Middle frontal gyrus (tissue), 1 donor: ENCODE measurements at regions not wholly inside any gene's neighbourhood (a gene's known extent, or its start where the extent isn't known, plus 50 kb on each side); places are given as distances from the start of the nearest gene placed in this dataset.
"Not testable (repeated sequence)": the region's sequence is repeated elsewhere in the genome, so short reads cannot be mapped to it uniquely, and the experiment has no call there.

Experiments used
- DNase-seq: peaks from one replicate; pipeline ENCODE4 v3.0.0-alpha.2; 2015; ENCODE audit warnings: low spot score; ENCODE audit errors: extremely low spot score

DNA sequence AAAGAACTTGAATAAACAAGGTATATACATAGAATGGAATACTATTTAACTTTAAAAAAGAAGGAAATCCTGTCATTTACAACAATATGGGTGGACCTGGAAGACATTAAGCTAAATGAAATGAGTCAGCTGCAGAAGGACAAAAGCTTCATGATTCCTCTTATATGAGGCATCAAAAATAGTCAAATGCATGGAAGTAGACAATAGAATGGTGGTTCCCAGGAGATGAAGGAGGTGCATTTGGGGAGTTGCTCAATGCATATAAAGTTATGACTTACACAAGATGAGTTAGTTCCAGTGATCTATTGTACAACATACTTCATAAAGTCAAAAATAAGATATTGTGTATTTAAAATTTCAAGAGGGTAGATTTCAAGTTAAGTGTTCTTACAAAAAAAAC lies 426.1 kb upstream of the UBE2E3 start:
- DNase-seq = no peak

DNA sequence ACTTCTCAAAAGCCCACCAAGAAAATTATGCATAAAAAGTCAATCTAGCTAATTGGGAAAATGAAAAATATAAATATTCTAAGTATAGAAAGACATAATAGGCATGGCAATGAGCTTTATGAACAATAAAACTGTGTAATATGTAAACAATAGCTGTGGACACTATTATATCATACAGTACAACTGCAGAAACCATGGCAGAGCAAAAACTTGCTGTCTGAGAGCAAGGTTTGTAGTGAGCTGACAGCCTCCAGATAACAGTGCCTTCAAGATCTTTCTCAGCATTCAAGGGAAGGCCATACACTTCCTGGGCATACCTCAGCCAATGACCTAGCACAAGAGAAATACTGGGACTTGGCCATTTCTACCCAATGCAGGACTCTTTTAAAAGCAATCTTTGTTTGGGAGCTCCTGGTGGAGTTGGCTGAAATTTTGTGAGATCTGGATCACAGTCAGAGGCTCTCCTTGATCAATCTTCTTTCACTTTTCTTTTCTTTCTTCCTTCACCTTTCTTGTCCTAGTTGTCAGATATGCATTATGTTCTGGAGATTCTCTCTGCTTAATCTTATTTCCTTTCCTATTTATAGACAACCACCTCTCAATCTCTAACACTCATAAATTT lies 427.2 kb upstream of the UBE2E3 start:
- DNase-seq = no peak

DNA sequence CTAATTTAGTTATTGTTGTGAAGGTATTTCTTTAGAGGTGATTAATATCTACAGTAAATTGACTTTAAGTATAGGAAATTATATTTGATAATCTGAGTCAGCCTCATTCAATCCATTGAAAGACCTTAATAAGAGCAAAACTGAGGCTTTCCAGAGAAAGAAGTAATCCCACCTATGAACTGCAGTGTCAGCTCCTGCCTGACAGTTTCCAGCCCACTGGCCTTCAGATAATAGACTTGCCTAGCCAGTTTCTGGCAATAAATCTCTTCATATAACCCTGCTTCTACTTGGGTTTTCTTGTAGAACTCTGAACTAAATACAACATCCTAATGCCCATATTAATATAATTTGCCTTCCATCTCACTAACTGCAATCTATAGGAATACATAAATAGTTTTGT lies 437.9 kb upstream of the UBE2E3 start:
- no peak for DNase-seq

DNA sequence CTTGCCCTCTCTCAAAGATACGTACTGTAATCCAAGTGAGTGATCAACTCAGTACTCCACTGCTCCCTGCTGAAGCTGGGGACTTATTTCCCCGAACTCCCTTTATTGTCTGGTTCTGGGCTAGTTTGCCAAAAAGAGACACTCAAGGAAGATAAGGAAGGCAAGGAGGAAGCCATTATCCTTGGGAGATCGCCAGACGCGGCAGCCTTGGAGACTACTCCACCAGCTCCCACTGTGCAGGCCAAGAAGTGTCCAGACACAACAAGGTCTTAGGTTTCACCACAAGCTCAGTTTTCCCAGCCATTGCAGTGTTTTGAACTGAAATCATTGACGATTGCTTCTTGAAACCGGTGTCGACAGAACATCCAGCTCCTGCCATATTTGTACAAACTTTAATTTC lies 439.6 kb upstream of the UBE2E3 start:
- no peak for DNase-seq

DNA sequence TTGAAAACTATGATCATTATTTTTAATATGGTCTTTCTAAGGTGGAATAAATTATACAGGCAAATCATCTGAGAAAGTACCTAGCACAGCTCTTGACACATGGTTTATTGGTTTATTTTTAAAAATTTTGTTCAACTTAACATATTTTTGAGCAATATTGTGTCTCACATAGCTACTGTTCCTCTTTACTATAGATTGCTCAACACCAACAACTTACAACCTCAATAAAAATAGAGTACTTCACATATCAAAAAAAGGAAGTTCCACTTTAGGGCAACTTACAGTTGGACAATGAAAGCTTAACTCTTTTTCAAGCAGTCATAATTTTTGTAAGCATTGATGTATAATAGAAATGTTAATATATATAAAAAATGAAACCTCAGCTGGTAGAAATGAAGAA lies 440.9 kb upstream of the UBE2E3 start:
- DNase-seq = no peak

DNA sequence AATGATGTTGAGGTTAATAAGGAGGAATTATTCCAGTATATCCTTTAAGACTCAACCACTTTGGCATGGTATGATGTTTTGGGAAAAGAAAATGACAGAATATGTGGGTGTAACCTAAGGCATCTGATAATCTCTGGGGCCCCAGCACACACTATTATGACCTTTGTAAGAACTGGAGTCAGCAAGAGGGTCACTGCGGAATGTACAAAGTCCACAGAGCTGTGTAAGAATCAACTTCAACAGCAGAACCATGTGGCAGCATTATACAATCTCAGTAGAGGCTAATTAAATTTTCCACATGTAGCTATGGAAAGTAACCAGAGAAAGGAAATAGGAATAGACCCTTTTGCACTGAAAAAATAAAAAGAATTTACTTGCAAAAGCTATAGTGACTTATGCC lies 445.1 kb upstream of the UBE2E3 start:
- DNase-seq = no peak

DNA sequence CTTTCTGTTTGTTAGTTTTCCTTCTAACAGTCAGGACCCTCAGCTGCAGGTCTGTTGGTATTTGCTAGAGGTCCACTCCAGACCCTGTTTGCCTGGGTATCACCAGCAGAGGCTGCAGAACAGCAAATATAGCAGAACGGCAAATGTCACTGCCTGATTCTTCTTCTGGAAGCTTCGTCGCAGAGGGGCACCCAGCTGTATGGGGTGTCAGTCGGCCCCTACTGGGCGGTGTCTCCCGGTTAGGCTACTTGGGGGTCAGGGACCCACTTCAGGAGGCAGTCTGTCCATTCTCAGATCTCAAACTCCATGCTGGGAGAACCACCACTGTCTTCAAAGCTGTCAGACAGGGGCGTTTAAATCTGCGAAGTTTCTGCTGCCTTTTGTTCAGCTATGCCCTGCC lies 448.6 kb upstream of the UBE2E3 start:
- not testable (repeated sequence) for DNase-seq

DNA sequence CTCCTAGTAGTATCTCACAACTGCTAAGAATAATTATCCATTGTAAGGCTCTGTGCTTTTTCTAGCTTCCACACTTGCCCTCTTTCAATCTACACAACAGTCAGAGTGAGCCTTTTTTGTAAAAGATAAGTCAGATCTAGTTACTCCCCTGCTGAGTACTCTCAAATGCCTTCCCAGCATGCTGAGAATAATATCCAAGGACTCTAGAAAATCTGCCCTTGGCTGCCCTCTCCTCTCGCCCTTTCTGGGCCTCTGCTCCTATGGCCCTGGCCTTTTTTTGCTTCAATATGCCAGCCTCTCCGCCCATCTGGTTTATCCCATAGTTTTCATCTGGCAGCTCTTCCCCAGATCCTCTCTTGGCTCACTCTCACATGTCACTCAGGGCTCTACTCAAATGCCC lies 455.9 kb upstream of the UBE2E3 start:
- DNase-seq = no peak

DNA sequence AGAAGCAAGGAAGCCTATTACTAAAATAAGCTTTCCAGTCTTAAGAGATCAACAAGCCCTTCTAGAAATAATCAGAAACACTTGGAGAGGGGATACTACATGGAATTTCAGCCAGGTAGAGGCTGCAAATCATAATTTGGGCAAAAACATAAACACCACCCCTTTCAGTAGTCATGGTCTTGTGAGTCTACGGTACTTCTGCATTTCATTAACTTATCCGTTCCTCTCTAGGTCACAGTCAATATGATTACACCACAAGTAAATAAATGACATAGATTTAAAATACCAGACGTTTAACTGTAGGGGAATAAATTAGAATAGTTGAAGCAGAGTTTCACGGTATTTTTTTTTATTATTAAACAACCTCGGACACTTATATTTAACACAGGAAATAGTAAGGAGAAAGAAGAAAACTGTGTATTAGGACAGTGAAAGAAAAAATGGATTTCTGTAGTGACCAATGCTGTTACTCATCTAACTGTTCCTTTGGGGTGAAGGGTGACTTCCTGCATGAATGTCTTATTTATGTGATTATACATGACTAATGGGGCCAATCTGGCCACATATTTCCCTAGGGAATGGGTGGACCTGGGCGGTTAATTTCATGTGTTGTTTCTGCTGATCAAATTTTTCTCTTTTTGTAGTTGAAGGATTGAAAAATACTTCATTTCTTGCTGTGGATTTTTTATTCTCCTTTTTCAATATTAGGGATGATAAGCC lies 456.6 kb upstream of the UBE2E3 start:
- DNase-seq = no peak

DNA sequence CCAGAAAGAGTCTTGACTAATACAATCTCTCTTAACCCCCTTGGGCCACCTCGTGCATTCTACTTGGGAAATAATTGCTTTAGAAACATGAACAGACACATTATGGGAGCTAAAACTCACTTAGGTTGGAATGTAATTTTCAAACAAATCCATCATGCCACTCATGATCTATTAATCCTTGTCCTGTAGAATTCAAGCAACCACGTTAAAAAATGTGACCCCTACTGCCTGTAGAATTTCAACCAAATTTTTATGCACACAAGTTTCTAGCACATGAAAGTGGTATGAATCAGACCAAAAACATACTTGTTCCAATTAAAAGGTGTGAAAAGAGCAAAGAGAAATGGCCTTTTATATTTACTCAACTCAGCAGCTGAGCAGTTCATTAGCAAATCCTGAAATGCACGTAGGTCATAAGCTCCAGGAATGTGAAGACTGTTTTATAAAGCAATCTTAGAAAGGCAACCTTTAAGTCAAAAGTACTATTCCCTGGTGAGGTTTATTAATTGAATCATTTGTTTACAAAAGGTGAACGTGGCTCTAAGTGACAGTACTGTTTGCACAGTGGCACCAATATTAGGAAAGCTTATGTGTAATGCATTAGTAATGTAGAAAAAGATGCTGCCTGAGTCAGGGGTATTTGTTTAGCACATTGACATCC lies 459.4 kb upstream of the UBE2E3 start:
- no peak for DNase-seq

DNA sequence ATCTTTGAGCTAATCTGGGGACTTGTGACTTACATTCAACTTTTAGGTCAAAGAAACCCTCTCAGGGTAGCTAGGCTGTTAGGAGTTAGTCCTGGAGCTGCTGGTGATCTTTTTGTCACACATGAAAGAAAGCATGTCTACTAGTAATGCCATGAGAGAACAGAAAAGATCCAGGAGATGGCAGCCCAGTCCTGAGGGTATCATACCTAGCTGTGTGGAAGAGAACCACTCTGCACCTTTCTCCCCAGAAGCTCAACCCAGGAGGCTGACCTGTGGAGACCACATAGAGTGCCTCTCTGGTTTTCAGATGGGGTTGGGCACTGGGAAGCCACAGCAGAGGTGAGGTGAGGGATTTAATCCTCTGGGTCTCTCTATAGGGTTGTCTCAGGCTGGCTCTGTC lies 460.2 kb upstream of the UBE2E3 start:
- DNase-seq = no peak

DNA sequence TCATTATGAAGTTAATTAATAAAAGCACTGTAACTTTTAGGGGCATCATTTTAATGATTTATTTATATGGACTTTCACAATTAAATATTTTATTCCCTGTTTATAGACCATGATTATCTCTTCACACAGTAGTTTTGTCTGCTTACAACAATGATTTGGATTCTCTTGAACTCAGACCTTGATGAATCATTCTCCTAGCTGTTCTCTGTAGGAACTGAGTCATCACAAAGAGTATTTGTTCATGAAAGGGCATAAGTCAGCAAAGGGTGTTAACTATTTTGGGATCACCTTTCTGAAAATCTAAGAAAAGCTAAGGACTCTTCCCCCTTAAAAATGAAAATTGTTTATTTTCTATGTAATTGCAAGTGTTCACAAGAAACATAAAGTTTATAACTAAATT lies 461.1 kb upstream of the UBE2E3 start:
- no peak for DNase-seq

DNA sequence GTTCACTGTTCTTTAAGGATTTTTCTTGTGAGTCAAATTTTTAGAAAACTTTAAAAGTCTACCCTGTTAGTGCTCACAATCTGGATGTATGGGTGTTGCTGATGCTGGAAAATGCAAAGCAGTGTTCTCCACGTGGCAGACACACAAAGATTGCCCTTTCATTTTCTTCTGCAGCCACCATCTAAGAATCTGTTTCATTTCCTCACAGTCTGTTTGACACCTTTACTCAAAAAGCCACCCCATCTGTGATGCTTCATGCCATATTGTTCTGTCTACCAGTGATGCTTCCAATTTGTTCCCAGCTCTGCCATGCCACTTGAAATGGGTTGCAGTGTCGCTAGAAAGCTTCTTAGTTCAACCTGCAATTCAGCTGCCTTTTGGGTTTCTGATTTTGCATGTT lies 464.2 kb upstream of the UBE2E3 start:
- peak; percentile 19 for DNase-seq

DNA sequence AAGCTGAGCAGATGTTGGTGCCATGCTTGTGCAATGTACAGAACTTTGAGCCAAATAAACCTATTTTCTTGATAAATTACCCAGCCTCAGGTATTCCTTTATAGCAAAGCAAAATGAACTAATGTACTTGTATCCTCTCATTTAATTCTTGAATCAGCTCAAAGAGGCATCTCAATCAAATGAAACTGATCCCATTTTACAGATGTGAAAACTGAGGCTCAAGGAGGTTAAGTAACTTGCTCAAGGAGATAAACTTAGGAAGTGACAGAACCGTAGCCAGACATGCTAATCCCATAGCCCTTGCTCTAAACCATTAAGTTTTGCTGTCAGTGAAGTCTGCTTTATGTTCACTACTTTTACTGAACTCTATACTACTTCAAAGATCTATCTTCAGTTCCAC lies 467.0 kb upstream of the UBE2E3 start:
- DNase-seq = no peak

DNA sequence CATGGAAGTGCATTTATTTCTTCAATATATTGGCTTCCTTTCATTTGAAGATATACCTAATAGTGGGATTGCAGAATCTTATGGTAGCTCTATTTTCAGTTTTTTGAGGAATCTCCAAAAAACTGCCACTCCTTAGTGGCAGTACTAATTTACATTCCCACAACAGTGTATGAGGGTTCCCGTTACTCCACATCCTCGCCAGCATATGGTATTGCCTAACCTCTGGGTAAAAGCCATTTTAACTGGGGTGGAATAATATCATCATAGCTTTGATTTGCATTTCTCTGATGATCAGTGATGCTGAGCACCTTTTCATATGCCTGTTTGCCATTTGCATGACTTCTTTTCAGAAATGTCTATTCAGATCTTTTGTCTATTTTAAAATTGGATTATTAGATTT lies 471.9 kb upstream of the UBE2E3 start:
- DNase-seq = no peak

DNA sequence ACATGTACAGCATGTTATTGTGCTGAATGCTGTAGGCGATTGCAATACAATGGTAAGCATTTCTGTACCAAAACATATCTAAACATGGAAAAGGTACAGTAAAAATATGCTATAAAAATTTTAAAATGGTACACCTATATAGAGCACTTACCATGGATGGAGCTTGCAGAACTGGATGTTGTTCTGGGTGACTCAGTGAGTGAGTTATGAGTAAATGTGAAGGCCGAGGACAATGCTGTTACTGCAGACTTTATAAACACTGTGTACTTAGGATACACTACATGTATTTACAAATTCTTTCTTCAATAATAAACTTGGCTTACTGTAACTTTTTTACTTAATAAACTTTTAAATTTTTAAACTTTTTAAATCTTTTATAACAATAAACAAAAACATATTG lies 473.4 kb upstream of the UBE2E3 start:
- DNase-seq = no peak

DNA sequence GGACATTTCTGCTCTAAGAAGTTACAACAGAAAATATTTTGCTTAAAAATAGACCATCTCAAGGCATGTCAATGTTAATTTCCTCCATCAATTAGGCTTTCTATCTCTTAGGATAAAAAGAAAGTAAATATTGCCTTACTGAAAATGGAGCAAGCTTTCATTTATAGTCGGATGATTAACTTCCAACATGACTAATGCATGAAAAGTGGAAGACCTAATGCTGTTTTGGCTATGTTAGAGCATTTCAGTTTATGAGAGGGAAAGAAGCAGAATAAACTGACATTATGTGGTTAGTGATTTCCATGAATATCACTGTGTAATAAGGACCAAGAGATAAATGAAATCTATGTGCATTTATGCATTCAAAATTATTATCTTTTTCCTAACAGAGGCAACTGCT lies 475.2 kb upstream of the UBE2E3 start:
- DNase-seq = no peak

DNA sequence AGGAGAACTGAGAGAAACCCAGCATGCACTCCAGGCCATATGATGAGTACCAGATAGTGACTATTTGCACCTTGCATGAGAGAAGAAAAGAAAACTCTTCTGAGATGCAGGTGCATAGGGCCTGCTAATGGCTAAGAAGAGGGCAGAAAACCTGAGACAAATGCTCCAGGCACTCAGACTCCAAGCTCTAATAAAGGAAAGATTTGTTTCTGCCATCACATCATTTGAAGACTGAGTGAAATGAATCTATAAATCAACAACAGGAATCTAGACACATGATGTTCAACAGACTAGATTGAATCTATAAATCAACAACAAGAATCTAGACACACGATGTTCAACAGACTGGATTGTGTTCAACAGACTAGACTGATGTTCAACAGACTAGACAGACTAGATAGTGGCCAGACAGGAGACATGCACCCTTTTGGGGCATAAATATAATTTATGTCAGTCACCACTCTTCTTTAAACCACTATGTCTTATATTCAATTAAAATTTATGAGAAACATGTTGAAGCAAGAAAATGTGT lies 482.7 kb upstream of the UBE2E3 start:
- DNase-seq = no peak

DNA sequence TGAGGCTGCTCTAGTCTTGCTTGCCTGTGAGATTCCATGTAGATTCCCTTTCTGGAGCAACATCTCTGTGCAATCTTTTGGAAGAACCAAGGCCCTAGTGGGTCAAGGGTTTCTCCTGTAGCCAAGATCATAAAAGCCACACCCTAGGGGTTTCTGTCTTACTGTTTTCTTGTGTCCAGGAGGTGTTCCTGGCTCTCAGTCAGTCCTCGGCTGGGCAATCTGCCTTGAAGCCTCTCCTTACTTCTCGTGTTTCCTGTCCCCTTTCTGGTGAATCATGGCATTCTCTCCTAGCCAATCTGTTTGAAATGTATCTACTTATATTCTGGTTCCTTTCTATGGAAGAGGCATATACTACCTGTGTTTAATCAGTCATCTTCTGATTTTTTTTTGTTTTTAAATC lies 484.8 kb upstream of the UBE2E3 start:
- DNase-seq = no peak

DNA sequence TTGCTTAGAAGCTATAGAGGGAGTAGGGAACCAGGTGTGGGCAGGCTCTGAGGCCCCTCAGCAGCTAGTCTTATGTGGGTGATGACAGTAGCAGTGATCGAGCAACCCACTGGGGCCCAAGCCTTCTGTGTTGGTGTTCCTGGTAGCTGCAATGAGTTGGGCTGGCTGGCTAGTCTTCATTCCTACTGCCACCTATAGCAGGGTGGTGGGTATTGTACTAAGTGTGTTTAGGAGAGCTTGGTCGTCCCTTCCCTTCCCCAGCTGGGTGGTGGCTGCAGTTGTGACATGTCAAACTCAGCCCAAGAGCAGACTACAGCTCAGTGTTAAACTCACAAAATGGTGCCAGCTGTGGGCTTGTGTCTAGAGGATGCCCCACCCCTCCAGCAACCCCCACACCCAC lies 486.1 kb upstream of the UBE2E3 start:
- DNase-seq = no peak

DNA sequence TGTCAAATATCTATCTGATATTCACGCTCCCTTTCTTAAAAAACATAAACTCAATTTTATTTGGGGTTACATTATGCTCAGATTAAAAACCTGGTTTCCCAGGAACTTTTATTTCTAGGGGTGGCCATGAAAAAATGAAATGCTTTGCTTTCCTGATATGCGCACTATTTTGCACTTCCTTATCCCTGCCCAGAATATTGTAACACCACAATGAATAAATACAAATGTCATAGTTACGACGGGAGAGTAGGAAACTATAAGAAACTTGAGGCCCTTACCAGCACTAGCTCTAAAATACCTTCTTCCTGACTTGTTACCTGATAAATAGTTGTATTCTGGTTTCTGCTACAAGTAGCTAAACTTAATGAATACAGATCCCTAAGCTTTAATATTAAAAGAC lies 475.6 kb upstream of the CWC22 start:
- DNase-seq = no peak

DNA sequence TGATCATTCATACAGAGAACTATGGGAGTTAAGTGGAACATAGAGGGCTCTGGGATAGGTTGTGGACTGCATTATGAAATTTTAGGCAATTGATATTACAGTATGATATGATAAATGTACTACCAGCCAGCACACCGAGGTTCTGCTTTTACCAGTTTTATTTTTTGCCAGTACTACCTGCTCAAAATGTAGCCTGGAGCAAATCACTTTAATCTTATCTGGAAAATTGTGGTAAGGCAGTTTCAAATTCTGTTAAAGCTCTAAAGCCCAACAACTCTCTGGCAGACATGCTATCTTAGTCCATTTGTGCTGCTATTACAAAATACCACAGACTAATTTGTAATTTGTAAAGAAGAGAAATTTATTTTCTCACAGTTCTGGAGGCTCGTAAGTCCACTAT lies 474.9 kb upstream of the CWC22 start:
- no peak for DNase-seq

DNA sequence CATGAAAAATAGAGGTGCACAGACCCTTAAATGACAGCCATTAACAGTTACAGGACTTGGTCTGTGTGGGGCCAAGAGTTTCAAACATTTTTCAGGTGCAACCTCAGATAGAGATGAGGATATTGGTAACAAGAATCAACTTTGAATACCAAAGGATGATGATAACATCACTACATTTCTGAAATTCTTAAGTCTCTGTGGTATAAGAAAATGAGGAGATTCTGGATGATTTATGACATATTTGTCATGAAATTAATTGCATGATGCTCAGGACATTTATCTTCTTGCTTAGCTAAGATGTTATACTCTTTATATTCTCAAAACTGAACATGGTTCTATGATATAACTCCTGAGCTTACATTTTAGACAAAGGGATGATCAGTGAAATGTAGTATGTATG lies 471.8 kb upstream of the CWC22 start:
- no peak for DNase-seq
